Ovary (tissue), 7 donors: ENCODE measurements at regions not wholly inside any gene's neighbourhood (a gene's known extent, or its start where the extent isn't known, plus 50 kb on each side); places are given as distances from the start of the nearest gene placed in this dataset.

Experiments
- DNase-seq, 5 donors: peaks; one replicate each; pipeline ENCODE4 v3.0.0-alpha.2; 2019 to 2020
- H3K27ac ChIP-seq, 2 donors: fragments of 200-600 bp; one replicate each; pipeline versions ENCODE4 v1.5.1 to v1.8.0; 2019 to 2022
- H3K27me3 ChIP-seq: fragments of 200-600 bp; one replicate; pipeline ENCODE4 v1.8.0; 2022
- H3K36me3 ChIP-seq: fragments of 200-600 bp; sonication (generic); one replicate; pipeline ENCODE4 v1.5.1; 2019
- H3K4me1 ChIP-seq: one replicate; pipeline ENCODE4 v1.8.1; 2013; ENCODE audit warnings: mild to moderate bottlenecking, moderate library complexity; ENCODE audit not compliant: insufficient read depth
- H3K4me3 ChIP-seq: fragments of 200-600 bp; sonication (generic); one replicate; pipeline ENCODE4 v1.5.1; 2017
- H3K9me3 ChIP-seq, 2 donors: fragments of 200-600 bp in 1 of 2; sonication (generic) in 1 of 2; one replicate each; pipeline versions ENCODE4 v1.5.1 to v1.8.1; 2013 to 2019; ENCODE audit warnings: mild to moderate bottlenecking in 1 of 2, moderate library complexity in 1 of 2
- EP300 ChIP-seq: sonication (generic); formaldehyde crosslinking; IDR thresholded peaks from one replicate; pipeline ENCODE4 v1.6.1; 2017; ENCODE audit warnings: antibody characterized with exemption
- POLR2A ChIP-seq: fragments of 450-650 bp; IDR thresholded peaks from one replicate; pipeline ENCODE4 v1.6.1; 2017; ENCODE audit warnings: antibody characterized with exemption, mild to moderate bottlenecking, moderate library complexity
- WGBS, 3 donors: extraction: QIAGEN DNeasy Blood & Tissue Kit in 1 of 3; methylation state at CpG; one replicate each; pipeline versions ENCODE4 v1.1.5 to v1.1.7; 2013 to 2017; 5-methylcytosine and 5-hydroxymethylcytosine counted together
- intact Hi-C, 4 donors: fragments of 100-400 bp; cut with DNase I; formaldehyde crosslinking; loops; one replicate each; pipeline versions ENCODE4 v1.11.0 to v1.15.1; 2022 to 2023
- TF ChIP-seq, protein P1 (sequence below), 3 donors: fragments of 450-650 bp in 2 of 3; fragments of 200-600 bp in 1 of 3; IDR thresholded peaks; one replicate each; pipeline versions ENCODE4 v1.5.1 to v1.8.0; 2016 to 2022; ENCODE audit warnings: antibody characterized with exemption in 3 of 3, mild to moderate bottlenecking in 1 of 3
- donor health status: DM: no; HTN: no; CAD: no; lungs with moderate emphysema.
- donor health status: DM: no; HTN: no; CAD: no.
- donor health status: Bipolar disorder and iron deficiency.
- donor health status: DM: no; HTN: no; CAD: no.
- donor health status: DM: yes; HTN: yes; CAD: no.

- Histone ChIP-seq H3K27me3 (no peaks in the 10 kb centered on the region), H3K27ac (no peak overlapping the region), H3K4me3 (no peak overlapping the region), H3K4me1 (no peaks in the 10 kb centered on the region), H3K36me3 (no peaks in the 10 kb centered on the region), H3K9me3 (no peaks in the 10 kb centered on the region)
- WGBS, 3 donors = 75 to 93% (median 82%) methylated on average over 7 of the region's 7 CpGs
- TF ChIP-seq EP300 (no peak), POLR2A (no peak)
- TF ChIP-seq, protein P1, sequence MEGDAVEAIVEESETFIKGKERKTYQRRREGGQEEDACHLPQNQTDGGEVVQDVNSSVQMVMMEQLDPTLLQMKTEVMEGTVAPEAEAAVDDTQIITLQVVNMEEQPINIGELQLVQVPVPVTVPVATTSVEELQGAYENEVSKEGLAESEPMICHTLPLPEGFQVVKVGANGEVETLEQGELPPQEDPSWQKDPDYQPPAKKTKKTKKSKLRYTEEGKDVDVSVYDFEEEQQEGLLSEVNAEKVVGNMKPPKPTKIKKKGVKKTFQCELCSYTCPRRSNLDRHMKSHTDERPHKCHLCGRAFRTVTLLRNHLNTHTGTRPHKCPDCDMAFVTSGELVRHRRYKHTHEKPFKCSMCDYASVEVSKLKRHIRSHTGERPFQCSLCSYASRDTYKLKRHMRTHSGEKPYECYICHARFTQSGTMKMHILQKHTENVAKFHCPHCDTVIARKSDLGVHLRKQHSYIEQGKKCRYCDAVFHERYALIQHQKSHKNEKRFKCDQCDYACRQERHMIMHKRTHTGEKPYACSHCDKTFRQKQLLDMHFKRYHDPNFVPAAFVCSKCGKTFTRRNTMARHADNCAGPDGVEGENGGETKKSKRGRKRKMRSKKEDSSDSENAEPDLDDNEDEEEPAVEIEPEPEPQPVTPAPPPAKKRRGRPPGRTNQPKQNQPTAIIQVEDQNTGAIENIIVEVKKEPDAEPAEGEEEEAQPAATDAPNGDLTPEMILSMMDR (IDR thresholded peaks at IDR 0.05) = no peak
- intact Hi-C loops = no loop called here
- no peak for DNase-seq
Observed at GRCh38 chr2:9760902-9761228, 82.4 kb upstream of the TAF1B start.

GRCh38 chr2:9761577-9761976 is 81.7 kb upstream of the TAF1B start:
- no peaks in the 10 kb centered on the region for H3K27me3 ChIP-seq
- no peaks in the 10 kb centered on the region for H3K9me3 ChIP-seq
- H3K4me1 ChIP-seq = no peaks in the 10 kb centered on the region
- H3K36me3 ChIP-seq = no peaks in the 10 kb centered on the region
- intact Hi-C loops = no loop called here
- no peak overlapping the region for H3K27ac ChIP-seq
- no peak for DNase-seq
- 77 to 89% (median 85%) methylated on average over 11 of the region's 11 CpGs for WGBS, 3 donors
- no peak overlapping the region for H3K4me3 ChIP-seq
- TF ChIP-seq POLR2A (no peak), EP300 (no peak)
- TF ChIP-seq, protein P1 (IDR thresholded peaks at IDR 0.05) = no peak

GRCh38 chr2:9762164-9762563 is 81.1 kb upstream of the TAF1B start:
- intact Hi-C loops = no loop called here
- Histone ChIP-seq H3K36me3 (no peaks in the 10 kb centered on the region), H3K27me3 (no peaks in the 10 kb centered on the region), H3K4me1 (no peaks in the 10 kb centered on the region), H3K27ac (no peak overlapping the region), H3K9me3 (no peaks in the 10 kb centered on the region), H3K4me3 (no peak overlapping the region)
- 53 to 70% (median 64%) methylated on average over 5 of the region's 5 CpGs for WGBS, 3 donors
- TF ChIP-seq EP300 (no peak), POLR2A (no peak)
- TF ChIP-seq, protein P1 (IDR thresholded peaks at IDR 0.05) = no peak
- no peak for DNase-seq

DNA sequence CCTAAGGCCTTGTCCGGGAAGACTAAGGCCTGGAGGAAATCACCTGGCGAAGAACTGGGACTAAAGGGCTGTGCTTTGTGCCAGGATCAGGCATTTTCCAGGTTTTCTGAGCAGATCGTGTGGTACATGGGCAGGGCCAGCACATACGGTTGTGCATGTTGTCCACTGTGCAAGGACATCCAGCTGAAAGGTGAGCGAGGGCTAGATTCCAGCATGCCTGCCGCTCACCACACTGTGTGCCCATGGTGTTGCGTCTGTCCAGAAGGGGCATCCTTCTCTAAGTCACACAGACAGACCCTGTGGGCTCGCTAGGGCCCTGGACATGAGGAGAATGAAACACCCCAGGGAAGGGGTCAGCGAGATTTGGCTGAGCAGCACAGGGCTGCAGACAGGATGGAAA is 80.3 kb upstream of the TAF1B start:
- intact Hi-C loops = no loop called here
- TF ChIP-seq, protein P1 (IDR thresholded peaks at IDR 0.05) = no peak
- no peak for TF ChIP-seq EP300
- Histone ChIP-seq H3K27ac (no peak overlapping the region), H3K27me3 (no peaks in the 10 kb centered on the region), H3K4me3 (no peak overlapping the region), H3K4me1 (no peaks in the 10 kb centered on the region), H3K36me3 (no peaks in the 10 kb centered on the region), H3K9me3 (no peaks in the 10 kb centered on the region)
- DNase-seq = no peak
- 89 to 93% (median 89%) methylated on average over 9 of the region's 9 CpGs for WGBS, 3 donors
